ENCODE measurements at regions not wholly inside any gene's neighbourhood (a gene's known extent, or its start where the extent isn't known, plus 50 kb on each side); places are given as distances from the start of the nearest gene placed in this dataset.

DNA sequence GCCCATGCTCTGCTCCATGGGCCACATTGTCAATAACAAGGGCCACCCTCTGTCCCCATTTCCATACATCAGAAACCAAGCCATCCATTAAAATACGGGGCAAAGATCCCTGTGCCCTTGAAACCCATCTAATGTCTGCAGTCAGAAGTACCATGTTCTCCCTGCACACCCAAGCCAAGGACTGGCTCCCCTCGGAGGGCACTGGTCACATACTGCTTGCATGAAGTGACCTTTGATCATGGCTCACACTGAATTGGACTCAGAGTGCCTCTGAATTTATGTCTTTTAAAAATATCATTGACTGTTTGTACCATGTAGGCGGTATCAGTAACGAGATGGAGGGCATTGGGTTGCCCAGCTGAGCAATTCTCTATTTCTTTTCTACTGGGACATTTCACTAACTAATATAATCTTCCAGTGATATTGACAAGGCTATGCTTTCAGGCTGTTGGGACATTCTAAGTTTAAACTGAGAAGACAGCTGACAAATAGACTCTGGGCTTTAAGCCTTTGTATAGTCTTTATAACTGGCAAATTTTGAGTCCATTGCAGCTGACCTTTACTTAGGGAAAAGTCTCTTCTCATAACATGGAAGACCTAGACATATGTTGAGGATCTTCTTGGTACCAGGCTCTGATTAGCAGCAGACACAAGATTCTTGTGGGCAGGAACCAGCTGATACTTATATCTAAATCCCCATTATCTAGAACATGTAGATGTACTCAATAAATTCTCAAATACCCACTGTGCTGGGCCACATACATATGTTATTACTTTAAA, 214.3 kb downstream of the MYCN start:
- DNase-seq (ENCODE audit: low read depth in 2 of 2), result no peak

DNA sequence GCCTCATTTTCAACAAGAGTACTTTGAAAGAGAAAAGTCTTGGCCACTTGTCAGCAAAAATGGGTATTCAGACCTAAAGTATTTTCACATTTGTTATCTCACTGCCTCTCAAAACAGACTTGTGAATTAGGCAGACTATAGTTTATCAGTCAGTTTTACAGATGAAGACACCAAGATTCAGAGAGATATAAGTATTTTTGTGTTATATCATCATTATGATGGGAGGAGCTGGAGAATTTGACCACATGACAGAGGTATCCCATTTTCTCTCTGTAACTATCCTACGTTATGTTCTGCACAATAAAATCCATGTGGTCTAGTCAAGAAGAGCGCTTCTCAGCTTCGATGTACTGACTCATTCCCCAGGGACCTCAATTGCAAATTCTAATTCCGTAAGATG, 213.7 kb downstream of the MYCN start:
- no peak for DNase-seq (ENCODE audit: low read depth in 2 of 2)

DNA sequence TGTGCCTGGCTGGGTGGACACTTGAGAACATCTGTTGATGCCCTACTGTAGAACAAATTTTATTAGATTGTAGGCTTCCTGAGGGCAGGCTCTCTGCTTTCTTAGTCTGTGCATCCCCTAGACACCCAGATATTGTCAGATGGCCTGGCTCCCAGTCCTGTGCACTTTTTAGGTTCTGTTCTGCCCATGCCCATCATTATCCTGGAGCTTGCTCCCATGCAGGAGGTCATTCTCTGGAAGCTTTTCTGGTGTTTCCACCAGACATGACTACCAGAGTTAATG, 213.3 kb downstream of the MYCN start:
- DNase-seq (ENCODE audit: low read depth in 2 of 2), result no peak

DNA sequence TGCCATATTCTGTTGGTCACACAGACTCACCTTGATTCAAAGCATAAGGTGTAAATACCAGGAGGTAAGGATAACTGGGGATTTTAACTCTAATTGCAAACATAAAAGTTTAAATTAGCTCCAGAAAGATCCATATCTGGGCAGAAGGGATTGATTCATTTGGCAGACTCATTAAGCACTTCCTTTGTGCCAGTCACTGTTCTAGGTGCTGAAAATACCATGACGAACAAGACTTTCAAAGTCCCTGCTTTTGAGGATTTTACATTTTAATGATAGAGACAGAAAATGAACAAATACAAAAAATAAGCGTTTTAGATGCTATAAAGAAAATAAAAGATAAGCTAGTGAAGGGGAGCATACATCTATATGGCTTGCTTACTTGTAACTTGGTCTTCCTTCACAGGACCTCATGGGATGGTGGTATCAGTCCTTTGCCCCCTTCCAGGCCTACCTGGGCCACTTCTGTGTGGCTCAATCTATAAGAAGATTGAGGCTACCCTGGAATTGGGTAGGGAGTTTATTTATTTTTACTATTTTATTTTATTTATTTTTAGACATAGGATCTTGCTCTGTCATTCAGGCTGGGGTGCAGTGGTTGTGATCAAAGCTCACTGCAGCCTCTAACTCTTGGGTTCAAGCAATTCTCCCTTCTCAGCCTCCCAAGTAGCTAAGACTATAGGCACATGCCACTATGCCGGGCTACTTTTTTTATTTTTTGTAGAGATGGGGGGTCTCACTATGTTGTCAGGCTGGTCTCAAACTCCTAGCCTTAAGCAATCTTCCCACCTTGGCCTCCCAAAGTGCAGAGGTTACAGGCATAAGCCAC, 212.8 kb downstream of the MYCN start:
- no peak for DNase-seq (ENCODE audit: low read depth in 2 of 2)

DNA sequence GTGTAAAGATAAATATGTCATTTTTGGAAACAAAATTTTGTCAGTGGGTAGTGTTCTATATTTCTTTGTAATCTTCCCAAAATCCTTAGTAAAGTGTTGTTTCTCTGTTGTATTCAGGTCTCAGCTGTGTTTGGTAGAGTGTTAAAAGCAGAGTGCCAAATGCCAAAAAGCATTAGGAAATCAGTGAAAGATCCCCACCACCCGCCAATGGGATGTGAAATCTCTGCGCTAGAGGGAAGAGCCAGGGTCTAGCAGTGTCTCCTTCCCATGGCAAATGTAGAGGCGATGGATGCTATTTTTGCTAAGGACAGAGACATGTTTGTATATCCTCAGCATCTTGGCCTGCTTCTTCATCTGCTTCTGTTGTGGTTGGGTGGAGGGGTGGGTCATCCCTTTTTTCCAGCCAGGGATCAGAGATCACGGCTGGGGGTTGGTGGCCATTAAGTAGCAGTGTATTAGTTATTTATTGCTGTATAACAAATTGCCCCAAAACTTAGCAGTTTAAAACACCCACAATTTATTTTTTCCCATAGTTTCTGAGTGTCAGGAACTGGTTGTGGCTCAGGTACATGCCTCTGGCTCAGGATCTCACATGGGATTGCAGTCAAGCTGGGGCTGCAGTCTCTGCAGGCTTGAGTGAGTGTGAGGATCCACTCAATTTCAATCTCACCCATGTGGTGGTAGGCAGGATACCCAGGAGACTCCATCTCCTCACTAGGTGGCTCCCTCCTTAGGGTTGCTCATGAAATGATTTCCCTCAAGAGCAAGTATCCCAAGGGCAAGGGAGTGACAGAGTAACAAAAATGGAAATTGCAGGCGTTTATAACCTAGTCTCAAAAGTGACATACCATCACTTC, 211.9 kb downstream of the MYCN start:
- no peak for DNase-seq (ENCODE audit: low read depth in 2 of 2)

DNA sequence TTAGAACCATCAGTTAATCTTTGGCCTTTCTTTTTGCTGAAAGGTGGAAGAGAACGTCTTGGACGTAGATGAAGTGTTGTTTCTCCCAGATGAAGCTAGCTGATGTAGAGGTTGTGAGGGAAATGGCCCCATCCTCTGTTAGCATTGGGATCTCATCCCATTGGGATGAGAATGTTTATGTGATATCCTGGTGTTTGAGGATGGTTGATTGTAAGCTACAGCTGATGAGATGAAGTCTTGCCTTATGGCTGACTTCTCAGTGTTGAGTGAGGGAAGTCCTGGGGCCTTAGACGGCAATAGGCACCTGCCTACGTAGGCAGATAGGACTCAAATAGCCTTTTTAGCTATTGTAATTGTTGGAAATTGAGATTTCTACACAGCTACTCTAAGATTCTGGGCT, 211.3 kb downstream of the MYCN start:
- DNase-seq (ENCODE audit: low read depth in 2 of 2), result no peak

DNA sequence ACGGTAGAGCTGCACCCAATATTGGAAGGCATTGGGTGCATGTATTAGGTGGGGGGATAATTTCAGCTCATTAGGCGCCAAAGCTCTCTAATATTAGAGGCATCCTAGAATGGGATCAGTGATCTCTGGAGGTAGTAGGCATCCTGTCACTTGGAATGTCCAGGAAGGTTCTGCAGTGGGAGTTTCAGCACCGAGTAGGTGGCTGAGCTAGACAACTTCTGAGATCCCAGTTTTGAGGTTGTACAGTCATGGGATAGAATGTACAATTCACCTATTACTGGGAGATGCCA, 210.9 kb downstream of the MYCN start:
- no peak for DNase-seq (ENCODE audit: low read depth in 2 of 2)

DNA sequence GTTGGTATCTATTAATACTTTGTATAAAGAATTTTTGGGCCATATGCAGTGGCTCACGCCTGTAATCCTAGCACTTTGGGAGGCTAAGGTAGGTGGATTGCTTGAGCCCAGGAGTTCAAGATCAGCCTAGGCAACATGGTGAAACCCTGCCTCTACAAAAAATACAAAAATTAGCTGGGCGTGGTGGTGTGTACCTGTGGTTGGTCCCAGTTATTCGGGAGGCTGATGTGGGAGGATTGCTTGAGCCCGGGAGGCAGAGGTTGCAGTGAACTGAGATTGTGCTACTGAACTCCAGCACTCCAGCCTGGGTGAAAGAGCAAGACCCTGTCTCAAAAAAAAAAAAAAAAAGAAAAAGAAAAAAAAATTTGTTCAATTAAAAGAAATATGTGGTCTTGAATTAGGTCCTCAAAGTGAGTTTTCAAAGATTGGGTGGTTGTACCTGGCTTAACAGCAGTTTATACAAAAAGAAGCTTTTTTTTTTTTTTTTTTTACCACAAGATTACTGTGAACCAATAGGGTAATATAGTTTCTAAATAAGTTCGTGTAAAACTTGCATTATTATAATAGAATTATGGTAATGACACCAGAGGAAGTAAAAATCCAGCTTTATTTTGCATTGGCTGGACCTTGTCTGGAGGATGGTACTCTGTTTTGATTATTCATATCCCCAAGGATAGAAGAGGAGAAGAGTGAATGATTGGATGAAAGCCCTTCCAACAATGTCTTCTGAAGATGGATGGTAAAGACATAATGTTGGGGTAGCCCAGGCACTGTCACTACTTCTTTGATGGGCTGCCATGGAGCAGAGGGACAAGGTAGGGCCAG, 210.3 kb downstream of the MYCN start:
- no peak for DNase-seq (ENCODE audit: low read depth in 2 of 2)

DNA sequence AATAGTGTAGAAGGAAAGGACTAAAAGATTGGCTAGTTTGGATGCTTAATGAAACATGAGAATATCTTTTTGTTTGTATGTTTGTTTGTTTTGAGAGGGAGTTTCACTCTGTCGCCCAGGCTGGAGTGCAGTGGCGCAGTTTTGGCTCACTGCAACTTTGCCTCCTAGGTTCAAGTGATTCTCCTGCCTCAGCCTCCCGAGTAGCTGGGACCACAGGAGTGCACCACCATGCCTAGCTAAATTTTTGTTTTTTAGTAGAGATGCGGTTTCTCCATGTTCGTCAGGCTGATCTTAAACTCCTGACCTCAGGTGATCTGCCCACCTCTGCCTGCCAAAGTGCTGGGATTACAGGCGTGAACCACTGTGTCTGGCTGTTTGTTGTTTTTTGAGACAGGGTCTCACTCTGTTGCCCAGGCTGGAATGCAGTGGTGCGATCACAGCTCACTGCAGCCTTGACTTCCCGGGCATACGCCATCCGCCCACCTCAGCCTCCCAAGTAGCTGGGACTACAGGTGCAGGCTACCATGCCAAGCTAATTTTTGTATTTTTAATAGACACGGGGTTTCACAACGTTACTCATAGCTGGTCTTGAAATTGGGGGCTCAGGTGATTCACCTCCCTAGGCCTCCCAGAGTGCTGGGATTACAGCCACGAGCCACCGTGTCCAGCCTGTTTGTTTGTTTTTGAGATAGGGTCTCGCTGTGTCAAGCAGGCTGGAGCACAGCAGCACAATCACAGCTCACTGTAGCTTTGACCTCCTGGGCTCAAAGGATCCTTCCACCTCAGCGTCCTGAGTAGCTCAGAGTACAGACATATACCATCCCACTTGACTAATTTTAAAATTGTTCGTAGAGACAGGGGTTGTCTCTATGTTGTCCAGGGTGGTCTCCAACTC, 209.2 kb downstream of the MYCN start:
- DNase-seq (ENCODE audit: low read depth in 2 of 2), result no peak

DNA sequence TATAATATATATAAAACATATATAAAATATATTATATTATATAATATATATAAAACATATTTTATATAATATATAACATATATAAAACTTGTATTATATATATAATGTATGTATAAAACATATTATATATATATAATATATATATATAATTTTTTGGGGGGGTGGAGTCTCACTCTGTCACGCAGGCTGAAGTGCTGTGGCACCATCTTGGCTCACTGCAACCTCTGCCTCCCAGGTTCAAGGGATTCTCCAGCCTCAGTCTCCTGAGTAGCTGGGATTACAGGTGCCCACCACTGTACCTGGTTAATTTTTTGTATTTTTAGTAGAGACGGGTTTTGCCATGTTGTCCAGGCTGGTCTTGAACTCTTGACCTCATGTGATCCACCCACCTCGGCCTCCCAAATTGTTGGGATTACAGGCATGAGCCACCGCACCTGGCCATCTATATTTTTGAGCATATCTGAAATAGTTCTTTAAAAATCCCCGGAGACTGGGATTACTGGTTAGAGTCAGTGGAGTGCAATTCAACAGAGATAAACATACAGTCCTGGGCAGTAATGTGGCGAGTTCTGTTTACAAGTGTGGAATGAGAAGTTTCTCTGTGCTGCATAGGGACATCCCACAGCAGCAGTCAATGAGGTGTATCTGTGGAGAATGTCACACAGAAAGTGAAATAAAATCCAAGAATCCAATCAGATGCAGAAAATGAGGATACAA, 208.4 kb downstream of the MYCN start:
- no peak for DNase-seq (ENCODE audit: low read depth in 2 of 2)

DNA sequence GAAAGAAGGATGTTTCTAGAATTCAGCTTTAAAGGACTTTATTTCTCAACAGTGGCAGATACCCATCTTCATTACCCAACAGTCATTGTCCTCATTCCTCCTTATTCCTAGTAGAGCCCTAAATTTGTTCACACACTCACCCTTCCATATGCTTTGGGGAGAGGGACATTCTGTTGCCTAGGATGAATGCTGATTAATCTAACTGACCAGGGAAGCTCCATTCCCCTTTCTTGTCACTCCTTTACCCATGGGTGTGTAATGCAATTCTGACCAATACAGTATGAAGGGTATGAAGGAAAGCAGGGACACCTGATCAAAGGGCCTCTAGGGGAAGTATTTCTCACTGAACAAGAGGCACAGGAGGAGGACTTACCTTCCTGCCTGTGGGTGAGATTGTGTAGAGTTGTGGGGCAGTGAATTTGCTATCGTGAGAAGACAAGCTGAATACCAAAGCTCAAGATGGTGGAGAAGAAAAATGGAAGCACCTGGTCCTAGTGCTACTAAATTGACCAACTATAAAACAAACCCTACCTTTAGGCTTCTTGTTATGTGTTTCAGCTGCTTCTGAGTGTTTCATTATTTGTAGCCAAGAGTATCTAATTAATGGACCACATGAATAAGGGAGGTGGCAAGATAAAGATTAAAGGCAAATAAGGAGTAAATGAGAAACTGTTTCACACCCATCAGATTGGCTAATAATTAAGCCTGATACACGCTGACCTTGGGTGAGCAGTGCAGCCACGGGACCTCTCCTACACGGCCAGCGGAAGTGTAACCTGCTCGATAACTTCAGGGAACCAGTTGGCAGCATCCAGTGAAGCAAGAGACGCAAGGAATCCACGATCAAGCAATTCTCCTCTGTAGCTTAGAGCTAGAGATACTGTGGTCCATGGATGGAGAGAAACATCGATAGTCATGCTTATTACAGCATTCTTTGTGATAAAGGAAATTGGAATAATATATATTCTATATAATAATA, 202.3 kb downstream of the MYCN start:
- DNase-seq (ENCODE audit: low read depth in 2 of 2), result no peak

DNA sequence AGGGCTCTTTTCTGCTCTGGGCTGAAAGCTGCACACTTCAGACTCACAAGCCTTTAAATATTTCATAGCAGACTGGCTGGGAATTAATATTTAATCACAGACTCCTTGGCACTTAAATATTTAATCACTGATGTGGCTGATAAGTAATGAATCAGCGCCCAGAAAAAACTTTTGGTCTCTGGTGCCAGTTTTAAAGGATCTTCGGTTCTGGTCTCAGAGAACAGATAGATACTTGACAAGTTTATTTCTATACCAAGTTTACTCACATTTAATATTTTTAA, 201.2 kb downstream of the MYCN start:
- DNase-seq (ENCODE audit: low read depth in 2 of 2), result no peak

DNA sequence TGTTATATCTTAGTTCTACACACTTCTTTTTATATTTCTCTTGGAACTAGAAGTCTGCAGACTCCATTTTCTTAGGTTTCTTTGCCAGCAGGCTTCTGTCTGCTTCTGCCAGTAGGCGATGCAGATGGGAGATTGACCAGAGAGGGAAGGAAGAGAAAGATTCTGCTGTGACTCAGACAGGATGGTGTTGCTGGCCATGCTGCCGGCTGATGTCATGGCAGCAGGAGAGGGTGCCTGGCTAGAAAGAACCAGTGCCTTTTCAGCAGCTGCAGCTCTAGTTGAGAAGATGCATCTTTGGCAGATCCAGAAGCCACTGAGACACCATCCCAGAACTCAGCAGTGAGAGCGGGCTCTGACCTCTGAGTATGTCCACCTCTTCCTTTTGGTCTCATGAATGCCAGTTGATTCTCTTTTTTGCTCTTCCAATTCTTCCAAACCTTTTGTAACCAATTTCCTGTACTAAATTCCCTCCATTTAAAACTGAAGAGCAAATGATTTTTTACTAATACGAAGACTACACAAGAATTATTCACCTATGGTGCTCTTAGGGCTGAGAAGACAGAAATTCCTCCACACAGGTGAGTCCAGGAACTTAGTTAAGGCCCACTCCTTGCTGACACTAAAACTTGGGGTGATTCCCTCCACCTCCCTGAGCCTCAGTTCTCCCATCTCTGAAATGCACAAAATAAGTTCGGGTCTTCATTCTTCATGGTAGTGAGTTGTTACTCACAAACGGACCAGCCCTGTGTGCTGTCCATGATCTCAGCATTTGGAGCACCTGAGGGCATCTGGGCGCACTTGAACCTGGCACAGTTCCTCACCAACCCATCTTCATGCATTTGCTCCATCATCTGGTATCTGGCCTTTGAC, 200.7 kb downstream of the MYCN start:
- DNase-seq (ENCODE audit: low read depth in 2 of 2), result no peak

DNA sequence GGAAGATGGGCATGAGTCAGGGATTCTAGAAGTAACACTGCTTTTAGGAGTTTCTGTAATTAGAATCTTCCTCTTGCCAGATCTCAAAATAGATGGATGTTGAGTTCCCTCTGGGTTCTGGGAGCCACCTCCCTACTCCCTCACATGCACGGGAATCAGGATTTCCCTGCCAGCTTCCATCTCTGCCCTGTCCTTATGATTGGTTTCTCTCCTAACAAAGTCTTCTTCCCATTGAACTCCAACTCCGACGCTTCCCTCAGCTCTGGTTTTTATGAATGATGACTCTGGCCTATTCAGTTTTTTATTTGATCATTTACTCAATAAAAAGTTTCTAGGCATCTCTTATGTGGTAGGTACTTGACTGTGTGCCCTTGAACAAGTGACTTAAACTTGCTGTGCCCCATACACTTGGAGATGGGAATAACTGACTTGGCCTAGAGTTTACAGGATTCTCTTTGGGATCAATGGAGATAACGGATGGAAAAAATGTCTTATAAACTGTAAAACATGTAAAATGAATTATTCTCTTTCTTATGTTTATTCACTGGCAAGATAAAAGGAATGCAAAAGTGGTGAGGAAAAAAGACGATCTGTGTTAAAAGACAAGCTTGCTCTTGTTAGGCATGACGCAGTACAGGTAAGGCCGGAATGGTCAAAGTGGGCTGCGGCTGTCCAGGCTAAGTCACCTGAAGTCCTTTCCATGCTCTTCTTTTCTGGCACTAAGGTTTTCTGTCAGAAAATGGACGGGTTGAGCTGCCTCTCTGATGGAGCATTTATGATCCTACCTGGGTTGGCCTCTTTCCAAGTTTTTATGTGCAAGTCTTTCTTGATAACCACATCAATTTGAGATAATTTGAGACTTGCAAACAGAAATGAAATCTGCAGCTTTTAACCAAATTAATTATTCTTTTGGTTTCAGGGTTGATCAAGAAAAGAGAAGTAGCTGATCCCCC, 199.6 kb downstream of the MYCN start:
- DNase-seq (ENCODE audit: low read depth in 2 of 2), result no peak

DNA sequence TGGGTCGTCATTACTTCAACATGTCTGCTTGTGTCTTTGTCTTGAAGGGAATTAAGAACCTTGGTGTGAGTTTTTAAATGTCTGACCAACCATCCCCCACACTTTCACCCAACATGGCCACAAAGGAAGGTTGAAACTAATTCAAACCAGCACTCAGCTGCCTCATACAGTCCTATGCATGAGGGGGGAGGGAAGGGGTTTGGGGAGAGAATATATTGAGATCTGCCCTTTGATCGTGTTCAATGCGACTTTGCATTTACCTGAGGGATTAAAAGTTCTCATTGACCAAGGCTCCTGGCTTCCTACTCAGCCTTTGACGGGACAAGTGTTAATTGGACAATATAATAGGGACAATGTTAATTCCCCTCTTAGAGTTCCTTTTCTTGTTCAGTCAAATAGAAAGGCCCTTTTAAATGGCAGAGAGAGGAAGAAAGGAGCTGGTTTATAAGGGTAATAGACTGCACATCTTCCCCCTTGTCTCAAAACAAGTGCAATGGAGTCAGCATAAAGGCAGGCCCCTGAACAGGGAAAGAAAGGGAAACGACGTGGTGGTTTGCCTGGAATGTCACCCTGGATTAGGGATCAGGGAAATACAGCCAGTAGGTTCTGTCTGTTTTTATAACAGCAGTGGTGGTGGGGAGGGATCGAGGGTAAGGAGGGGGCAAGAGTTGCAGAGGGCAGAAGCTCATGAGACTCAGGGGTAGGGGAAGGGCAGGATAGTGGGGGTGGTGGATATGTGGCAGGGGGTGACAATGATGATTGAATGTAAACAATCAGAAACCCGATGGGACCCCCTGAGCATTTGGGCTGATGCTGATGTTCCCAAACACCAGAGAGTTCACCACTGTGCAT, 198.7 kb downstream of the MYCN start:
- DNase-seq (ENCODE audit: low read depth in 2 of 2), result no peak

DNA sequence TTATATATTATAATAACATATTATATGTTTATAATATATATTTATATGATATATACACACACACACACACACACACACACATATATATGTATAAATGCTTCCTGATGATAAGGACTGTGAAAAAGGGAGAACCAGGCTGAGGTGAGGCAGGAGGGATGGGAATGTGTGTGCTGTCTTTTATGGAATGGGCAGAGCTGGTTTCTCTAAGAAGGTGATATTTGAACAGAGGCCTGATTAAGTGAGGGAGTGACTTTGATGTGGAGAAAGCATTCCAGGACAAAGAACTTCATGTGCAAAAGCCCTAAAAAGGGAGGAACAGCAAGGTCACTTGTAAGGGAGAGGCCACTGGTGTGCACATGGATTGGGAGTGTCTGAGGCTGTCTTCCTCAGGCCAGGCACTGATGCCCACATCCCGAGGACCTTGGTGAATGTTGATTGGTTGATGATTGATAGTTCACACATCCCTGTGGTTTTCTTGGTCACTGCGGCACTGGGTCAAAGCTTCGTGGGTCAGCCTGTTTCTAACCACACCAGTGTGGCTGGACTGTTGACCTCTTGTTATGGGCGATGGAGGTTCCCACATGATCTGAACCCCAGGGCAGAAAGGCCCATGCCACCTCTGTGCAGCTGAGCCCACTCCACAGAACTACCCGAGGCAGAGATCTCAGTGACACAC, 196.9 kb downstream of the MYCN start:
- DNase-seq (ENCODE audit: low read depth in 2 of 2), result no peak
